ENCODE measurements at regions not wholly inside any gene's neighbourhood (a gene's known extent, or its start where the extent isn't known, plus 50 kb on each side); places are given as distances from the start of the nearest gene placed in this dataset.
"Not testable (repeated sequence)": the region's sequence is repeated elsewhere in the genome, so short reads cannot be mapped to it uniquely, and the experiment has no call there.

DNA sequence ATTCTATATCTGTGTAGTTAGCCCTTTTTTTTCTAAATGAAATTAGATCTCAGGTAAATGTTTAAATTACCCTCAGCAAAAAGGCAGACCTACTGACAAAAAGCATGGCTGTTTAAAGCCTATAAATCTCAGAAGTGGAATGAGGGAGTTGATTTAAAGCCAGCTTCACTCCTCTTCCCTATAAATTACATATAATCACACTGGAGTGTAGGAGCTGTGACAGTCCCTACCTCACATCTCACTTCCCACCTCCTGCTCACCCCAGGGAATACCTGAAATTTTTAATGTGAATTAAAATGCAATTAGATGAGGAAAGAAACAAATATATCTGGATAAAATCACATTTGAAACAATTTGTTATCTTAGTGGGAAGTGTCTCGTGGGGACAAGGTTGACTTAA lies 184.6 kb downstream of the SPATA31A7 start:
- H3K14ac ChIP-seq (ENCODE audit: insufficient read depth, low read length); H2BK12ac ChIP-seq (ENCODE audit: insufficient read length, low read depth, low read length); H2AK5ac ChIP-seq (ENCODE audit: insufficient read length, low read length); H3K23me2 ChIP-seq (ENCODE audit: insufficient read length, low read depth, low read length, poor library complexity, severe bottlenecking); H3K79me1 ChIP-seq (ENCODE audit: insufficient read depth, low read depth, low read length, poor library complexity, severe bottlenecking); H3K18ac ChIP-seq (ENCODE audit: insufficient read length, low read depth, low read length); H3K79me2 ChIP-seq (ENCODE audit: insufficient read depth, low read length); H3K56ac ChIP-seq (ENCODE audit: insufficient read length, low read depth, low read length); H3K4me2 ChIP-seq (ENCODE audit: insufficient read depth, insufficient read length, low read length); H3K23ac ChIP-seq (ENCODE audit: insufficient read length, low read depth, low read length); H3K27me3 ChIP-seq (ENCODE audit: insufficient read depth, low read length); H4K20me1 ChIP-seq (ENCODE audit: control insufficient read depth, insufficient read depth, insufficient read length); H3K4me1 Mint-ChIP-seq; H3K36me3 Mint-ChIP-seq (ENCODE audit: insufficient read depth in 1 of 3, low read depth in 3 of 3); H3T11ph ChIP-seq (ENCODE audit: low read length); H3K9ac ChIP-seq (ENCODE audit: extremely low read depth, insufficient read length, low read length); H3K27me3 Mint-ChIP-seq (ENCODE audit: low read depth); DNase-seq; H3K27ac Mint-ChIP-seq; H2AFZ ChIP-seq (ENCODE audit: low read length); H4K5ac ChIP-seq (ENCODE audit: insufficient read length, low read depth, low read length); H3K4me3 Mint-ChIP-seq; H3K9me3 Mint-ChIP-seq; H3K27ac ChIP-seq (ENCODE audit: insufficient read length, low read depth, low read length); H2BK5ac ChIP-seq (ENCODE audit: insufficient read length, low read length); H3K4me1 ChIP-seq (ENCODE audit: insufficient read depth, low read length); H3K9me3 ChIP-seq (ENCODE audit: control insufficient read depth, low read depth, low read length); H4K91ac ChIP-seq (ENCODE audit: insufficient read length, low read depth, low read length); H2BK120ac ChIP-seq (ENCODE audit: low read depth, low read length, poor library complexity, severe bottlenecking); H3K4ac ChIP-seq (ENCODE audit: low read depth, low read length); H4K8ac ChIP-seq (replicated peaks; ENCODE audit: insufficient read length, low read depth, low read length); H2BK15ac ChIP-seq (ENCODE audit: low read depth, low read length); H2BK20ac ChIP-seq (ENCODE audit: low read depth, low read length, poor library complexity, severe bottlenecking): not testable (repeated sequence)
- WGBS (ENCODE audit: extremely low coverage, insufficient read length, low lambda C conversion rate): no CpG with 5 or more reads among the region's 1 CpG

DNA sequence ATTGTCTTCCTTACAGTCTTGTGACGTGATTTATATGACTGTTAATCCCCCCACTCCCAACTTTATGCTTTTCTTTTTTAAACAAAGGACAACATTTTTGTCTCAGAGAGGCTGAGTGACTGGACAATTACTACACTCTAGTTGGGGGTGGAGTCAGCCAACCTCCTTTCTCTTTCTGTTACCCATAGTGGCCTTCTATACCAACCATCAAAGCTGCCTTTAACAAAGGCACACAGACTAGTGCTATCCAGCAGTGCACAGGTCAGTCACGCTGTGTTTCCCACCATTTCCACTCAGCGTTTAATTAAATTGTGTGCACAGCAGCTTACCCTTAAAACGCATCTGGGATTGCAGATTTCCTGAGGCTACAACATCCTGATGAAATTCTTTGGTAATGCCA lies 186.3 kb downstream of the SPATA31A7 start:
- not testable (repeated sequence) for H3K79me1 ChIP-seq (ENCODE audit: insufficient read depth, low read depth, low read length, poor library complexity, severe bottlenecking); H3K23ac ChIP-seq (ENCODE audit: insufficient read length, low read depth, low read length); DNase-seq; H2BK5ac ChIP-seq (ENCODE audit: insufficient read length, low read length); H2AK5ac ChIP-seq (ENCODE audit: insufficient read length, low read length); H3K4me1 Mint-ChIP-seq; H3K4me1 ChIP-seq (ENCODE audit: insufficient read depth, low read length); H2BK120ac ChIP-seq (ENCODE audit: low read depth, low read length, poor library complexity, severe bottlenecking); H3K27ac ChIP-seq (ENCODE audit: insufficient read length, low read depth, low read length); H3K23me2 ChIP-seq (ENCODE audit: insufficient read length, low read depth, low read length, poor library complexity, severe bottlenecking); H3K4me3 Mint-ChIP-seq; H3K36me3 Mint-ChIP-seq (ENCODE audit: insufficient read depth in 1 of 3, low read depth in 3 of 3); H3K4ac ChIP-seq (ENCODE audit: low read depth, low read length); H4K8ac ChIP-seq (replicated peaks; ENCODE audit: insufficient read length, low read depth, low read length); H3K27me3 ChIP-seq (ENCODE audit: insufficient read depth, low read length); H3K9ac ChIP-seq (ENCODE audit: extremely low read depth, insufficient read length, low read length); H2BK20ac ChIP-seq (ENCODE audit: low read depth, low read length, poor library complexity, severe bottlenecking); H3K14ac ChIP-seq (ENCODE audit: insufficient read depth, low read length); H2BK15ac ChIP-seq (ENCODE audit: low read depth, low read length); H3K9me3 ChIP-seq (ENCODE audit: control insufficient read depth, low read depth, low read length); H3K4me2 ChIP-seq (ENCODE audit: insufficient read depth, insufficient read length, low read length); H4K5ac ChIP-seq (ENCODE audit: insufficient read length, low read depth, low read length); H3K56ac ChIP-seq (ENCODE audit: insufficient read length, low read depth, low read length); H2AFZ ChIP-seq (ENCODE audit: low read length); H3K9me3 Mint-ChIP-seq; H4K91ac ChIP-seq (ENCODE audit: insufficient read length, low read depth, low read length); H3K18ac ChIP-seq (ENCODE audit: insufficient read length, low read depth, low read length); H3T11ph ChIP-seq (ENCODE audit: low read length); H3K27me3 Mint-ChIP-seq (ENCODE audit: low read depth); H2BK12ac ChIP-seq (ENCODE audit: insufficient read length, low read depth, low read length); H3K27ac Mint-ChIP-seq; H3K79me2 ChIP-seq (ENCODE audit: insufficient read depth, low read length); H4K20me1 ChIP-seq (ENCODE audit: control insufficient read depth, insufficient read depth, insufficient read length)
- no CpG with 5 or more reads among the region's 4 CpGs for WGBS (ENCODE audit: extremely low coverage, insufficient read length, low lambda C conversion rate)

All from H9 (cell line).